Muscle layer of colon (tissue), 2 donors: ENCODE measurements at regions not wholly inside any gene's neighbourhood (a gene's known extent, or its start where the extent isn't known, plus 50 kb on each side); places are given as distances from the start of the nearest gene placed in this dataset.

Experiments
- H3K27ac ChIP-seq: one replicate; pipeline ENCODE4 v1.7.0; 2013; ENCODE audit warnings: low read depth, mild to moderate bottlenecking, low read length, moderate library complexity
- H3K27me3 ChIP-seq, 2 donors: one replicate each; pipeline ENCODE4 v1.7.0; 2013; ENCODE audit warnings: low read length in 2 of 2, mild to moderate bottlenecking in 2 of 2; ENCODE audit not compliant: insufficient read depth in 2 of 2, control insufficient read depth in 1 of 2
- H3K36me3 ChIP-seq: one replicate; pipeline ENCODE4 v1.7.0; 2013; ENCODE audit warnings: mild to moderate bottlenecking, low read length; ENCODE audit not compliant: insufficient read depth
- H3K4me1 ChIP-seq: one replicate; pipeline ENCODE4 v1.7.0; 2013; ENCODE audit warnings: mild to moderate bottlenecking, low read length; ENCODE audit not compliant: insufficient read depth
- H3K4me3 ChIP-seq, 2 donors: one replicate each; pipeline ENCODE4 v1.7.0; 2013; ENCODE audit warnings: low read length in 2 of 2, low read depth in 1 of 2, mild to moderate bottlenecking in 1 of 2, moderate library complexity in 1 of 2
- H3K9ac ChIP-seq: one replicate; pipeline ENCODE4 v1.7.0; 2013; ENCODE audit warnings: low read length
- H3K9me3 ChIP-seq: one replicate; pipeline ENCODE4 v1.7.0; 2013; ENCODE audit warnings: mild to moderate bottlenecking, low read length
- donor health status: abdominal sarcoma.
- donor health status: Adenocarcinoma of cecum.

- Histone ChIP-seq H3K4me3 (no peak overlapping the region), H3K27me3 (no peaks in the 10 kb centered on the region), H3K4me1 (no peaks in the 10 kb centered on the region)
These were observed 390.1 kb downstream of the GATA3 start for GRCh38 chr10:8444630-8445029.

GRCh38 chr10:8445353-8445752, 390.9 kb downstream of the GATA3 start:
- H3K36me3 ChIP-seq: no peaks in the 10 kb centered on the region
- H3K9me3 ChIP-seq: no peaks in the 10 kb centered on the region
- H3K4me1 ChIP-seq: no peaks in the 10 kb centered on the region
- H3K27me3 ChIP-seq: no peaks in the 10 kb centered on the region
- no peak overlapping the region for H3K9ac ChIP-seq
- H3K27ac ChIP-seq: no peak overlapping the region
- no peak overlapping the region for H3K4me3 ChIP-seq

More at GRCh38 chr10:8444630-8445029, 390.1 kb downstream of the GATA3 start:
- Histone ChIP-seq H3K9ac (no peak overlapping the region), H3K27ac (no peak overlapping the region), H3K9me3 (no peaks in the 10 kb centered on the region), H3K36me3 (no peaks in the 10 kb centered on the region)

DNA sequence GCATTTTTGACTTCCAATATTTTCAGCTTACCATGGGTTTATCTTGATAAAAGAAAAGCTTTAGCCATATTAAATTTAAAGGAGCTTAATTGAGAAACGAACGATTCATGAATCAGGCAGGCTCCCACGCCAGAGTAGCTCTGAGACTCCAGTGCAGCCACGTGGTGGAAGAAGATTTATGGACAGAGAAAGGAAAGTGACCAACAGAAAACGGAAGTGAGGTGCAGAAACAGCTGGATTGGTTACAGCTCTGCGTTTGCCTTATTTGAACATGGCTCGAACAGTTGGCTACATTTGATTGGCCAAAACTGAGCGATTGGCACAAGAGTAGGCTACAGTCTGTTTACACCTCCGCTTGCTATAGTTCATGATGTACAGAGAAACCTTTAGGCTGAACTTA, 395.4 kb downstream of the GATA3 start:
- Histone ChIP-seq H3K9ac (no peak overlapping the region), H3K9me3 (no peaks in the 10 kb centered on the region), H3K4me3 (no peak overlapping the region), H3K27ac (no peak overlapping the region), H3K36me3 (no peaks in the 10 kb centered on the region), H3K4me1 (no peaks in the 10 kb centered on the region), H3K27me3 (no peaks in the 10 kb centered on the region)

DNA sequence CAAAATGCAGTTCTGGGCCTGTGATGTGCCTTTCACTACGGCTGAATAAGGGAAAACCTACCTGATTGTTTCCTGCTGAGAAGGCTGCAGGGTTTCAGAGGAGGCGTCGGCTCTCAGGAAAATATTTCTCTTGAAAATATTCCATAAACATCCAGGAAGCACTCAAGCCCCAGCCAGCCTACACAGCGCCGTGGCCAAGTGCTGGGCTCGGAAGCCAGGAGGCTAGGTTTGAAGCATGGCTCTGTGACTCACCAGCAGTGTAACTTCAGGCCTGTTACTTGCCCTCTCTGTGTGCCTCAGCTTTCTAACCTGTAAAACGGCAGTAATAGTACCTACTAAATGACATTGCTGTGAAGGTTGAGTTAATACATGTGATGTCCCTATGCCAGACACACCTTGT, 399.1 kb downstream of the GATA3 start:
- Histone ChIP-seq H3K4me3 (no peak overlapping the region), H3K9me3 (no peaks in the 10 kb centered on the region), H3K4me1 (no peaks in the 10 kb centered on the region), H3K9ac (no peak overlapping the region), H3K36me3 (no peaks in the 10 kb centered on the region), H3K27me3 (no peaks in the 10 kb centered on the region), H3K27ac (no peak overlapping the region)

GRCh38 chr10:8454357-8454756, 399.9 kb downstream of the GATA3 start:
- Histone ChIP-seq H3K4me3 (no peak overlapping the region), H3K27me3 (no peaks in the 10 kb centered on the region), H3K27ac (no peak overlapping the region), H3K9ac (no peak overlapping the region), H3K36me3 (no peaks in the 10 kb centered on the region), H3K4me1 (no peaks in the 10 kb centered on the region), H3K9me3 (no peaks in the 10 kb centered on the region)

- Histone ChIP-seq H3K4me1 (no peaks in the 10 kb centered on the region), H3K9ac (no peak overlapping the region), H3K9me3 (no peaks in the 10 kb centered on the region), H3K27ac (no peak overlapping the region), H3K27me3 (no peaks in the 10 kb centered on the region), H3K4me3 (no peak overlapping the region), H3K36me3 (no peaks in the 10 kb centered on the region)
These were observed 400.7 kb downstream of the GATA3 start for GRCh38 chr10:8455181-8455580.

- H3K4me1 ChIP-seq: no peaks in the 10 kb centered on the region
- H3K27me3 ChIP-seq: no peaks in the 10 kb centered on the region
- H3K9ac ChIP-seq: no peak overlapping the region
- H3K4me3 ChIP-seq: no peak overlapping the region
- H3K27ac ChIP-seq: no peak overlapping the region
- H3K36me3 ChIP-seq: no peaks in the 10 kb centered on the region
- no peaks in the 10 kb centered on the region for H3K9me3 ChIP-seq
These were observed 401.9 kb downstream of the GATA3 start for GRCh38 chr10:8456386-8456785.

DNA sequence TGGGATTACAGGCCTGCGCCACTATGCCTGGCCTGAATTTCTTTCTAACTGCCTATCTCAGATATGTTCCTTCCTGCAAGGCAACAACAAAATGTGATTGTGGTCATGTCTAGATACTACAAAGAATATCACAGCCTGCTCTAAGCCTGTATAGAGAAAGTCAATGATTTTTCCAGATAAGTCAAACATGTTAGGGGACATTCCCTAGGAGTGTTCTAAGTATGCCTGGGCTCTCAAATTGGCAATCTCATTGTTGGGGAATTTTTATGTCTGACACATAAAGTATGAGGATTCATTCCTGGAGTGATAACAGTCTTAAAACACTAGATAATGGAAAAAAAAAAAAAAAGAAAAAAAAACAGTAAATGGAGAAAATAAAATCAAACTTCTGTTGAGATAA, 406.1 kb downstream of the GATA3 start:
- Histone ChIP-seq H3K36me3 (no peaks in the 10 kb centered on the region), H3K27me3 (no peaks in the 10 kb centered on the region), H3K27ac (no peak overlapping the region), H3K4me1 (no peaks in the 10 kb centered on the region), H3K9me3 (no peaks in the 10 kb centered on the region), H3K9ac (no peak overlapping the region), H3K4me3 (no peak overlapping the region)

GRCh38 chr10:8462565-8462964, 408.1 kb downstream of the GATA3 start:
- Histone ChIP-seq H3K27me3 (no peaks in the 10 kb centered on the region), H3K27ac (no peak overlapping the region), H3K9ac (no peak overlapping the region), H3K9me3 (no peaks in the 10 kb centered on the region), H3K4me3 (no peak overlapping the region), H3K4me1 (no peaks in the 10 kb centered on the region), H3K36me3 (no peaks in the 10 kb centered on the region)

DNA sequence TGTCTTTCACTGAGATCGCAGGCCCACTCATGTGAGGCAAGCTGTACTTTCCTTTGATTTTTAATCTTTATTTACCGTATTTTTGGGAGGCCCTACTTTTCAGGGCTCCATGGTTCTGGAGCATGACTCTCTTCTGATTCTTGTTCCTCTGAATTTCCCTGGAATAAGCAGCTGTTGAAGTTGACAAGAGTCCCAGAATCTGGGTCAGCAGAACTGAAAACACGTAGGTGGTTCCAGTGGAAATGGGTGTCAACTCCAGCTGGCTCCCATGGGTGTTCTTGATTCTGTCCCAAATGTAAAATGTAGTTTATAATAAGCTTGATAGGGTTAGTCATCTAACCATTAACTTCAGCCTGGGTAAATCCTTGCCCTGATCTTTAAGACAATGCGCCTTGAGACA, 409.4 kb downstream of the GATA3 start:
- Histone ChIP-seq H3K27ac (no peak overlapping the region), H3K9me3 (no peaks in the 10 kb centered on the region), H3K9ac (no peak overlapping the region), H3K36me3 (no peaks in the 10 kb centered on the region), H3K27me3 (no peaks in the 10 kb centered on the region), H3K4me3 (no peak overlapping the region), H3K4me1 (no peaks in the 10 kb centered on the region)

GRCh38 chr10:8468477-8468876, 414.0 kb downstream of the GATA3 start:
- Histone ChIP-seq H3K36me3 (no peaks in the 10 kb centered on the region), H3K9ac (no peak overlapping the region), H3K4me3 (no peak overlapping the region), H3K27ac (no peak overlapping the region), H3K9me3 (no peaks in the 10 kb centered on the region), H3K27me3 (no peaks in the 10 kb centered on the region), H3K4me1 (no peaks in the 10 kb centered on the region)

DNA sequence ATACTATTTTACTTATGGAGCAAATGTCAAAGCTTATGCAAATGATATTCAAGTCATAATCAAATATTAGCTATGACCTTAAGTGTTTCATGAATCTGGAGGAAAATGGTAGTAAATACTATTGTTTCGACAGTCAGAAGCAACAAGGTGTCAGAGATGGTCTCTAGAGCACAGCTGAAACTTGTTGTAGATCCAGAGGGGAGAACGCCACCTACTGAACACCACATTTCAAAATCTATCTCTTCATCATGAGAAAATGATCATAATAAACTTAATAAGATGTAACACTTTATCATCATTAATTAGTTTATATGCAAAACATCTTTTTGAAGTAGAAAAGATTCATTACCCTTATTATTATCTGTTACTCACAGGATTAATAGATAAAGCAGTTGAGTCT, 418.7 kb downstream of the GATA3 start:
- no peak overlapping the region for H3K27ac ChIP-seq
- no peaks in the 10 kb centered on the region for H3K36me3 ChIP-seq
- H3K27me3 ChIP-seq: no peaks in the 10 kb centered on the region
- no peaks in the 10 kb centered on the region for H3K4me1 ChIP-seq
- H3K9me3 ChIP-seq: no peaks in the 10 kb centered on the region
- no peak overlapping the region for H3K4me3 ChIP-seq
- H3K9ac ChIP-seq: no peak overlapping the region
